CD4-positive, alpha-beta memory T cell (primary cell): ENCODE measurements at regions not wholly inside any gene's neighbourhood (a gene's known extent, or its start where the extent isn't known, plus 50 kb on each side); places are given as distances from the start of the nearest gene placed in this dataset.

Source experiments
- CTCF ChIA-PET: fragments of 350-600 bp; sonication (Branson Sonifier 250); formaldehyde crosslinking; loops from one replicate; lab custom pipeline; 2021; ENCODE audit warnings: inconsistent platforms; ENCODE audit not compliant: partially characterized antibody; lab: Charles Lee
- POLR2A ChIA-PET: fragments of 350-600 bp; sonication (Branson Sonifier 250); formaldehyde crosslinking; loops from one replicate; lab custom pipeline; 2021; ENCODE audit not compliant: partially characterized antibody; lab: Charles Lee
- DNase-seq, 5 donors: peaks; one replicate each; pipeline versions ENCODE4 v3.0.0 to v3.0.0-alpha.2; 2020 to 2022; ENCODE audit warnings: mixed read lengths in 1 of 5
- H3K27ac ChIP-seq: one replicate; pipeline ENCODE4 v1.7.0; 2013; ENCODE audit warnings: low read depth, low read length
- H3K27me3 ChIP-seq: 2 replicates; pipeline ENCODE4 v1.7.0; 2013; ENCODE audit warnings: mild to moderate bottlenecking, low read length, moderate library complexity; ENCODE audit not compliant: insufficient read depth
- H3K36me3 ChIP-seq: 2 replicates; pipeline ENCODE4 v1.7.0; 2013; ENCODE audit warnings: mild to moderate bottlenecking, low read length, moderate library complexity; ENCODE audit not compliant: insufficient read depth
- H3K4me1 ChIP-seq: 2 replicates; pipeline ENCODE4 v1.7.0; 2013; ENCODE audit warnings: mild to moderate bottlenecking, low read length, moderate library complexity; ENCODE audit not compliant: insufficient read depth
- H3K4me3 ChIP-seq, 2 donors: one replicate each; pipeline ENCODE4 v1.7.0; 2013; ENCODE audit warnings: low read length in 2 of 2, mild to moderate bottlenecking in 1 of 2
- H3K9me3 ChIP-seq, 2 donors: one replicate each; pipeline ENCODE4 v1.7.0; 2013; ENCODE audit warnings: low read length in 2 of 2, control low read depth in 1 of 2; ENCODE audit not compliant: control insufficient read depth in 1 of 2
- H3K27ac Mint-ChIP-seq, 7 donors: one replicate each; pipeline ENCODE4 v1.8.0; 2020 to 2021; ENCODE audit warnings: mixed read lengths in 7 of 7, mild to moderate bottlenecking in 6 of 7, inconsistent platforms in 3 of 7, moderate library complexity in 3 of 7
- H3K27me3 Mint-ChIP-seq, 2 donors: one replicate each; pipeline ENCODE4 v1.8.0; 2020 to 2021; ENCODE audit warnings: mixed read lengths in 2 of 2
- H3K36me3 Mint-ChIP-seq, 2 donors: one replicate each; pipeline ENCODE4 v1.8.0; 2020 to 2021; ENCODE audit warnings: mixed read lengths in 2 of 2, inconsistent platforms in 1 of 2, mild to moderate bottlenecking in 1 of 2
- H3K4me1 Mint-ChIP-seq, 4 donors: one replicate each; pipeline ENCODE4 v1.8.0; 2020 to 2021; ENCODE audit warnings: mixed read lengths in 4 of 4, mild to moderate bottlenecking in 1 of 4
- H3K4me3 Mint-ChIP-seq, 8 donors: one replicate each; pipeline ENCODE4 v1.8.0; 2020 to 2021; ENCODE audit warnings: mixed read lengths in 8 of 8, mild to moderate bottlenecking in 7 of 8, moderate library complexity in 6 of 8, inconsistent platforms in 3 of 8
- H3K9me3 Mint-ChIP-seq, 8 donors: one replicate each; pipeline ENCODE4 v1.8.0; 2020 to 2021; ENCODE audit warnings: mixed read lengths in 8 of 8, mild to moderate bottlenecking in 5 of 8, inconsistent platforms in 3 of 8, moderate library complexity in 1 of 8
- intact Hi-C: fragments of 100-400 bp; cut with micrococcal nuclease; formaldehyde crosslinking; loops from one replicate; pipeline ENCODE4 v1.15.1; 2023

- H3K4me1 Mint-ChIP-seq, result peaks cover 14 to 25% (median 21%) of the 10 kb centered on the region in 4 donors
- Histone ChIP-seq H3K4me1 (peaks cover 14% of the 10 kb centered on the region), H3K4me3 (no peak overlapping the region), H3K27ac (no peak overlapping the region), H3K36me3 (no peaks in the 10 kb centered on the region), H3K9me3 (no peaks in the 10 kb centered on the region), H3K27me3 (no peaks in the 10 kb centered on the region)
- peaks cover 5 to 16% (median 7%) of the 10 kb centered on the region in 8 donors for H3K9me3 Mint-ChIP-seq
- H3K4me3 Mint-ChIP-seq, result peak overlapping the region in 1 of 8 donors; percentile 24
- intact Hi-C loops, result loop anchor here (2.0 to 5.0 kb wide), 3 partner anchors 150 to 321 kb away; partner anchors contain the start of genes CD96 and NECTIN3
- peak overlapping the region; percentile 50 to 92 (median 72) for H3K27ac Mint-ChIP-seq
- H3K27me3 Mint-ChIP-seq, result no peaks in the 10 kb centered on the region
- ChIA-PET CTCF (no interaction called here), POLR2A (interaction anchor here (0.8 kb wide), 2 partner anchors 150 to 178 kb away, joined by 3 read pairs; no protein-coding TSS in a partner anchor)
- peak; percentile 59 to 81 (median 65) for DNase-seq
- peaks cover 0 to 2% of the 10 kb centered on the region in 2 donors for H3K36me3 Mint-ChIP-seq
These were observed 149.1 kb upstream of the CD96 start for GRCh38 chr3:111392894-111393398.

GRCh38 chr3:111412656-111413055 lies 129.3 kb upstream of the CD96 start:
- H3K27ac Mint-ChIP-seq, result no peak overlapping the region
- Histone ChIP-seq H3K4me3 (no peak overlapping the region), H3K27ac (no peak overlapping the region), H3K27me3 (no peaks in the 10 kb centered on the region), H3K36me3 (no peaks in the 10 kb centered on the region), H3K4me1 (no peaks in the 10 kb centered on the region), H3K9me3 (no peaks in the 10 kb centered on the region)
- no peaks in the 10 kb centered on the region for H3K36me3 Mint-ChIP-seq
- intact Hi-C loops, result no loop called here
- peaks cover 0 to 7% (median under 1%) of the 10 kb centered on the region in 8 donors for H3K9me3 Mint-ChIP-seq
- POLR2A ChIA-PET, result no interaction called here
- peaks cover 0 to 4% of the 10 kb centered on the region in 2 donors for H3K27me3 Mint-ChIP-seq
- H3K4me3 Mint-ChIP-seq, result no peak overlapping the region
- DNase-seq, result no peak
- H3K4me1 Mint-ChIP-seq, result no peaks in the 10 kb centered on the region
- CTCF ChIA-PET, result no interaction called here

GRCh38 chr3:111414531-111414930 lies 127.5 kb upstream of the CD96 start:
- Histone ChIP-seq H3K4me3 (no peak overlapping the region), H3K4me1 (no peaks in the 10 kb centered on the region), H3K27me3 (no peaks in the 10 kb centered on the region), H3K9me3 (no peaks in the 10 kb centered on the region), H3K36me3 (no peaks in the 10 kb centered on the region), H3K27ac (no peak overlapping the region)
- Mint-ChIP-seq H3K4me3 (no peak overlapping the region), H3K27me3 (peaks cover 6 to 8% of the 10 kb centered on the region in 2 donors), H3K9me3 (peaks cover 0 to 3% (median 0%) of the 10 kb centered on the region in 8 donors), H3K4me1 (no peaks in the 10 kb centered on the region), H3K27ac (no peak overlapping the region), H3K36me3 (no peaks in the 10 kb centered on the region)
- POLR2A ChIA-PET, result no interaction called here
- CTCF ChIA-PET, result no interaction called here
- no peak for DNase-seq
- intact Hi-C loops, result no loop called here

GRCh38 chr3:111415018-111415417 lies 127.0 kb upstream of the CD96 start:
- Mint-ChIP-seq H3K27ac (no peak overlapping the region), H3K27me3 (peaks cover 6 to 8% of the 10 kb centered on the region in 2 donors), H3K36me3 (no peaks in the 10 kb centered on the region), H3K4me1 (no peaks in the 10 kb centered on the region), H3K9me3 (peaks cover 0 to 3% (median 0%) of the 10 kb centered on the region in 8 donors), H3K4me3 (no peak overlapping the region)
- no peaks in the 10 kb centered on the region for H3K9me3 ChIP-seq
- no peak overlapping the region for H3K4me3 ChIP-seq
- CTCF ChIA-PET, result no interaction called here
- H3K27ac ChIP-seq, result no peak overlapping the region
- H3K36me3 ChIP-seq, result no peaks in the 10 kb centered on the region
- POLR2A ChIA-PET, result no interaction called here
- intact Hi-C loops, result no loop called here
- H3K27me3 ChIP-seq, result no peaks in the 10 kb centered on the region
- H3K4me1 ChIP-seq, result no peaks in the 10 kb centered on the region
- no peak for DNase-seq

- Histone ChIP-seq H3K9me3 (no peaks in the 10 kb centered on the region), H3K36me3 (no peaks in the 10 kb centered on the region), H3K27ac (no peak overlapping the region), H3K4me3 (no peak overlapping the region), H3K4me1 (no peaks in the 10 kb centered on the region), H3K27me3 (no peaks in the 10 kb centered on the region)
- H3K27ac Mint-ChIP-seq, result no peak overlapping the region
- ChIA-PET POLR2A (no interaction called here), CTCF (no interaction called here)
- peaks cover 0 to 4% of the 10 kb centered on the region in 2 donors for H3K36me3 Mint-ChIP-seq
- peak overlapping the region in 1 of 8 donors; percentile 52 for H3K4me3 Mint-ChIP-seq
- intact Hi-C loops, result no loop called here
- H3K9me3 Mint-ChIP-seq, result peaks cover 0 to 4% (median 2%) of the 10 kb centered on the region in 8 donors
- H3K27me3 Mint-ChIP-seq, result peaks cover 5 to 8% of the 10 kb centered on the region in 2 donors
- H3K4me1 Mint-ChIP-seq, result no peaks in the 10 kb centered on the region
- no peak for DNase-seq
These were observed 123.6 kb upstream of the CD96 start for GRCh38 chr3:111418391-111418790.

GRCh38 chr3:111428301-111428700 lies 113.7 kb upstream of the CD96 start:
- H3K27me3 ChIP-seq, result no peaks in the 10 kb centered on the region
- Mint-ChIP-seq H3K4me1 (no peaks in the 10 kb centered on the region), H3K4me3 (no peak overlapping the region), H3K9me3 (peaks cover under 1 to 29% (median 11%) of the 10 kb centered on the region in 8 donors), H3K27me3 (no peaks in the 10 kb centered on the region), H3K27ac (no peak overlapping the region), H3K36me3 (peaks cover 0 to 7% of the 10 kb centered on the region in 2 donors)
- H3K36me3 ChIP-seq, result no peaks in the 10 kb centered on the region
- intact Hi-C loops, result no loop called here
- no peaks in the 10 kb centered on the region for H3K4me1 ChIP-seq
- DNase-seq, result no peak
- ChIA-PET CTCF (interaction anchor here (1.4 kb wide), 1 partner anchor 11 kb away, joined by 3 read pairs; no protein-coding TSS in a partner anchor), POLR2A (no interaction called here)
- H3K27ac ChIP-seq, result no peak overlapping the region
- no peak overlapping the region for H3K4me3 ChIP-seq
- no peaks in the 10 kb centered on the region for H3K9me3 ChIP-seq

DNA sequence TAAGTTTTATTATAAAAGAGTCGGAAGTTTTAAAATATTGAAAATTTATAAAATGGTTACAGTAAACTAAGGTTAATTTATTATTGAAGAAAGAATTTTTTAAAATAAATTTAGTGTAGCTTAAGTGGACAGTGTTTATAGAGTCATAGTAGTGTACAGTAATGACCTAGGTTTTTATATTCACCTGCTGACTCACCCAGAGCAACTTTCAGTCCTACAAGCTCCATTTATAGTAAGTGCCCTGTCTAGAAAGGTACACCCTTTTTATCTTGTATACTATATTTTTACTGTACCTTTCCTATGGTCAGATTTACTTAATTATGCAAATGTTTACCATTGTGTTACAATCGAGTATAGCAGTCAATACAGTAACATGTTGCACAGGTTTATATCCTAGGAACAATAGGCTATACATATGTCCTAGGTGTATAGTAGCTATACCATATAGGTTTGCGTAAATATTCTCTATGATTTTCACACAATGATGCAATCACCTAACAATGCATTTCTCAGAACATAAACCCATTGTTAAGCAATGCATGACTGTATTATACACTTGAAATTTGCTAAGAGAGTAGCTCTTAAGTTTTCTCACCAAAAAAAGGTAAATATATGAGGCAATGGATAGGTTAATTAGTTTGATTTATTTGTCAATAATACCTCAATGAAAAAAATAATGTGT lies 106.9 kb upstream of the CD96 start:
- Mint-ChIP-seq H3K36me3 (no peaks in the 10 kb centered on the region), H3K4me3 (no peak overlapping the region), H3K4me1 (no peaks in the 10 kb centered on the region), H3K9me3 (peaks cover 2 to 9% (median 5%) of the 10 kb centered on the region in 8 donors), H3K27ac (no peak overlapping the region), H3K27me3 (no peaks in the 10 kb centered on the region)
- no peaks in the 10 kb centered on the region for H3K4me1 ChIP-seq
- no peaks in the 10 kb centered on the region for H3K36me3 ChIP-seq
- DNase-seq, result no peak
- no peaks in the 10 kb centered on the region for H3K27me3 ChIP-seq
- no peaks in the 10 kb centered on the region for H3K9me3 ChIP-seq
- ChIA-PET CTCF (no interaction called here), POLR2A (no interaction called here)
- intact Hi-C loops, result no loop called here
- no peak overlapping the region for H3K27ac ChIP-seq
- H3K4me3 ChIP-seq, result no peak overlapping the region
